HCT116 (cell line): ENCODE measurements at regions not wholly inside any gene's neighbourhood (a gene's known extent, or its start where the extent isn't known, plus 50 kb on each side); places are given as distances from the start of the nearest gene placed in this dataset.

Experiments
- ATAC-seq: fragments of 200-7000 bp; cut with Tn5 transposase; 2 replicates; pipeline ENCODE4 v1.9.1; 2020; ENCODE audit warnings: mild to moderate bottlenecking, moderate library complexity
- BruUV-seq: library from RNA; stranded (reverse); fragments of 400-500 nt; replicated peaks from 2 replicates; lab custom pipeline; 2021; lab: Mats Ljungman, UMichigan
- CTCF ChIA-PET: fragments of 300-600 bp; sonication (Branson Sonifier 250); formaldehyde crosslinking; loops from one replicate; lab custom pipeline; 2021; ENCODE audit warnings: antibody characterized with exemption; lab: Charles Lee
- POLR2A ChIA-PET: fragments of 300-600, 350-600 bp; sonication (Branson Sonifier 250); formaldehyde crosslinking; loops from one replicate; lab custom pipeline; 2021; ENCODE audit warnings: antibody characterized with exemption; lab: Charles Lee
- RAD21 ChIA-PET, 2 experiments: fragments of 300-600 bp; sonication (Branson Sonifier 250); formaldehyde crosslinking; loops; one replicate each; lab custom pipeline; 2023; ENCODE audit warnings: low total read pairs in 2 of 2; ENCODE audit not compliant: uncharacterized antibody in 2 of 2, unreplicated experiment in 2 of 2, low non-redundant PET in 1 of 2; lab: Charles Lee
- DNase-seq: peaks from one replicate; pipeline ENCODE4 v3.0.0-alpha.2; 2010; ENCODE audit warnings: low read depth, low spot score
- H2AFZ ChIP-seq: fragments of 200-600 bp; shearing (Covaris generic), sonication (generic); 2 replicates; pipeline ENCODE4 v1.6.1; 2017; ENCODE audit warnings: low read depth, mixed run types, mixed read lengths, antibody characterized with exemption, low read length; ENCODE audit not compliant: poor library complexity, severe bottlenecking
- H3K27ac ChIP-seq: 2 replicates; pipeline ENCODE4 v1.5.1; 2012; ENCODE audit warnings: low read depth, low read length
- H3K27me3 ChIP-seq: fragments of 200-600 bp; sonication (generic); 2 replicates; pipeline ENCODE4 v1.6.1; 2016; ENCODE audit warnings: mixed run types, low read length, mixed read lengths; ENCODE audit not compliant: insufficient read depth
- H3K36me3 ChIP-seq, 2 experiments: fragments of 200-500 bp in 1 of 2; fragments of 200-600 bp in 1 of 2; sonication (Bioruptor generic) in 1 of 2; sonication (generic) in 1 of 2; 2 replicates each; pipeline versions ENCODE4 v1.5.1 to v1.6.1; 2014 to 2016; ENCODE audit warnings: low read length in 2 of 2, inconsistent platforms in 1 of 2, mixed read lengths in 1 of 2, mixed run types in 1 of 2; ENCODE audit not compliant: insufficient read depth in 2 of 2, control insufficient read depth in 1 of 2
- H3K4me1 ChIP-seq, 2 experiments: fragments of 200-600 bp in 1 of 2; sonication (generic) in 1 of 2; 2 replicates each; pipeline versions ENCODE4 v1.5.1 to v1.6.1; 2012 to 2017; ENCODE audit warnings: low read length in 2 of 2, inconsistent platforms in 1 of 2, mild to moderate bottlenecking in 1 of 2, mixed read lengths in 1 of 2, mixed run types in 1 of 2, moderate library complexity in 1 of 2; ENCODE audit not compliant: insufficient read depth in 2 of 2, control insufficient read depth in 1 of 2
- H3K4me2 ChIP-seq: fragments of 200-600 bp; sonication (generic); 2 replicates; pipeline ENCODE4 v1.6.1; 2017; ENCODE audit warnings: mixed run types, low read length, mixed read lengths
- H3K4me3 ChIP-seq, 2 experiments: fragments of 200-600 bp in 1 of 2; sonication (generic) in 1 of 2; replicated peaks in 1 of 2; 2 replicates each; pipeline ENCODE4 v1.5.1; 2011 to 2016; ENCODE audit warnings: low read length in 2 of 2, control low read depth in 1 of 2, low read depth in 1 of 2, mild to moderate bottlenecking in 1 of 2, mixed read lengths in 1 of 2, mixed run types in 1 of 2
- H3K79me2 ChIP-seq: fragments of 200-600 bp; sonication (generic); 2 replicates; pipeline ENCODE4 v1.6.1; 2017; ENCODE audit warnings: mild to moderate bottlenecking, mixed run types, low read length, moderate library complexity, mixed read lengths; ENCODE audit not compliant: insufficient read depth
- H3K9ac ChIP-seq: fragments of 200-600 bp; sonication (generic); 2 replicates; pipeline ENCODE4 v1.6.1; 2016; ENCODE audit warnings: low read length, mixed read lengths
- H3K9me2 ChIP-seq: fragments of 200-600 bp; sonication (generic), shearing (Covaris generic); 2 replicates; pipeline ENCODE4 v1.6.1; 2017; ENCODE audit warnings: mixed run types, mild to moderate bottlenecking, moderate library complexity; ENCODE audit not compliant: insufficient read depth
- H3K9me3 ChIP-seq, 2 experiments: fragments of 200-500 bp in 1 of 2; fragments of 200-600 bp in 1 of 2; sonication (Bioruptor generic) in 1 of 2; sonication (generic) in 1 of 2; 2 replicates each; pipeline ENCODE4 v1.6.1; 2014 to 2017; ENCODE audit warnings: low read length in 2 of 2, mixed read lengths in 2 of 2, inconsistent platforms in 1 of 2, low read depth in 1 of 2, mild to moderate bottlenecking in 1 of 2, mixed run types in 1 of 2, moderate library complexity in 1 of 2; ENCODE audit not compliant: control insufficient read depth in 1 of 2, insufficient read depth in 1 of 2
- H4K20me1 ChIP-seq: fragments of 200-600 bp; sonication (generic), shearing (Covaris generic); 2 replicates; pipeline ENCODE4 v1.6.1; 2017; ENCODE audit warnings: mixed run types, mild to moderate bottlenecking, moderate library complexity; ENCODE audit not compliant: insufficient read depth
- CBX3 ChIP-seq: IDR thresholded peaks from 2 replicates; pipeline ENCODE4 v1.6.1; 2012; ENCODE audit warnings: low read depth
- CEBPB ChIP-seq: IDR thresholded peaks from 2 replicates; pipeline ENCODE4 v1.6.1; 2012; ENCODE audit warnings: low read depth
- ELF1 ChIP-seq: IDR thresholded peaks from 2 replicates; pipeline ENCODE4 v1.6.1; 2012; ENCODE audit warnings: low read depth, borderline replicate concordance
- FOSL1 ChIP-seq: IDR thresholded peaks from 2 replicates; pipeline ENCODE4 v1.6.1; 2012; ENCODE audit warnings: low read depth
- JUND ChIP-seq: IDR thresholded peaks from 2 replicates; pipeline ENCODE4 v1.6.1; 2012
- POLR2AphosphoS5 ChIP-seq: IDR thresholded peaks from 2 replicates; pipeline ENCODE4 v1.6.1; 2011; ENCODE audit warnings: mild to moderate bottlenecking, low read depth, low read length, moderate library complexity
- RAD21 ChIP-seq: IDR thresholded peaks from 2 replicates; pipeline ENCODE4 v1.6.1; 2012; ENCODE audit warnings: low read depth, mild to moderate bottlenecking
- SRF ChIP-seq: IDR thresholded peaks from 2 replicates; pipeline ENCODE4 v1.6.1; 2012; ENCODE audit warnings: low read depth
- YY1 ChIP-seq: IDR thresholded peaks from 2 replicates; pipeline ENCODE4 v1.6.1; 2011; ENCODE audit warnings: low read length, low read depth, moderate library complexity, mild to moderate bottlenecking; ENCODE audit not compliant: insufficient replicate concordance; ENCODE audit errors: extremely low read depth
- ZBTB33 ChIP-seq: IDR thresholded peaks from 2 replicates; pipeline ENCODE4 v1.6.1; 2011; ENCODE audit warnings: mild to moderate bottlenecking, low read length, moderate library complexity; ENCODE audit not compliant: insufficient replicate concordance; ENCODE audit errors: extremely low read depth
- ZFX ChIP-seq: fragments of 450-650 bp; IDR thresholded peaks from 2 replicates; pipeline ENCODE4 v1.6.1; 2017
- intact Hi-C: fragments of 100-400 bp; cut with micrococcal nuclease; formaldehyde crosslinking; loops from 2 replicates; pipeline ENCODE4 v1.10.0; 2022
- TF ChIP-seq, protein P1 (sequence below): IDR thresholded peaks from 2 replicates; pipeline ENCODE4 v1.6.1; 2012
- TF ChIP-seq, protein P2 (sequence below): IDR thresholded peaks from 2 replicates; pipeline ENCODE4 v1.6.1; 2012

DNA sequence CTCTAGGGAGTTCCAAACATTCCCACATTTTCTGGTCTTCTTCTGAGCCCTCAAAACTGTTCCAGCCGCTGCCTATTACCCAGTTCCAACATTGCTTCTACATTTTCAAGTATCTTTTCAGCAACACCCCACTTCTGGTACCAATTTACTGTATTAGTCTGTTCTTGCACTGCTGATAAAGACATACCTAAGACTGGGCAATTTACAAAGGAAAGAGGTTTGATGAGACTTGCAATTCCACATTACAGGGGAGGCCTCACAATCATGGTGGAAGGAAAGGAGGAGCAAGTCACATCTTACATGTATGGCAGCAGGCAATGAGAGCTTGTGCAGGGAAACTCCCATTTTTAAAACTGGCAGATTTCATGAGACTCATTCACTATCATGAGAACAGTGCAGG is 629.1 kb upstream of the NR2F2 start:
- H4K20me1 ChIP-seq: no peaks in the 10 kb centered on the region
- H2AFZ ChIP-seq: no peak overlapping the region
- H3K4me1 ChIP-seq: no peaks in the 10 kb centered on the region
- RAD21 ChIA-PET: no interaction called here
- H3K27ac ChIP-seq: no peak overlapping the region
- no peak overlapping the region for H3K4me2 ChIP-seq
- H3K36me3 ChIP-seq: no peaks in the 10 kb centered on the region
- no peak overlapping the region for H3K9ac ChIP-seq
- intact Hi-C loops: no loop called here
- BruUV-seq: no TSS peak
- no peaks in the 10 kb centered on the region for H3K79me2 ChIP-seq
- H3K9me2 ChIP-seq: no peaks in the 10 kb centered on the region
- ATAC-seq: no peak
- no peaks in the 10 kb centered on the region for H3K27me3 ChIP-seq
- TF ChIP-seq SRF: no peak
- no peak for TF ChIP-seq FOSL1
- no peak for TF ChIP-seq JUND
- TF ChIP-seq ZBTB33: no peak
- no peak for TF ChIP-seq RAD21
- TF ChIP-seq YY1: no peak
- no peak for TF ChIP-seq CBX3
- TF ChIP-seq POLR2AphosphoS5: no peak
- TF ChIP-seq, protein P1, sequence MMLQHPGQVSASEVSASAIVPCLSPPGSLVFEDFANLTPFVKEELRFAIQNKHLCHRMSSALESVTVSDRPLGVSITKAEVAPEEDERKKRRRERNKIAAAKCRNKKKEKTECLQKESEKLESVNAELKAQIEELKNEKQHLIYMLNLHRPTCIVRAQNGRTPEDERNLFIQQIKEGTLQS: no peak
- no peak for TF ChIP-seq CEBPB
- TF ChIP-seq ZFX: no peak
- TF ChIP-seq ELF1: no peak
- TF ChIP-seq, protein P2, sequence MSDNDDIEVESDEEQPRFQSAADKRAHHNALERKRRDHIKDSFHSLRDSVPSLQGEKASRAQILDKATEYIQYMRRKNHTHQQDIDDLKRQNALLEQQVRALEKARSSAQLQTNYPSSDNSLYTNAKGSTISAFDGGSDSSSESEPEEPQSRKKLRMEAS: no peak
- DNase-seq: no peak
- no peak overlapping the region for H3K4me3 ChIP-seq
- CTCF ChIA-PET: no interaction called here
- POLR2A ChIA-PET: no interaction called here
- peaks cover 11% of the 10 kb centered on the region in 2 experiments; a peak in 3 of 4 replicates for H3K9me3 ChIP-seq
